ENCODE measurements at regions not wholly inside any gene's neighbourhood (a gene's known extent, or its start where the extent isn't known, plus 50 kb on each side); places are given as distances from the start of the nearest gene placed in this dataset.

DNA sequence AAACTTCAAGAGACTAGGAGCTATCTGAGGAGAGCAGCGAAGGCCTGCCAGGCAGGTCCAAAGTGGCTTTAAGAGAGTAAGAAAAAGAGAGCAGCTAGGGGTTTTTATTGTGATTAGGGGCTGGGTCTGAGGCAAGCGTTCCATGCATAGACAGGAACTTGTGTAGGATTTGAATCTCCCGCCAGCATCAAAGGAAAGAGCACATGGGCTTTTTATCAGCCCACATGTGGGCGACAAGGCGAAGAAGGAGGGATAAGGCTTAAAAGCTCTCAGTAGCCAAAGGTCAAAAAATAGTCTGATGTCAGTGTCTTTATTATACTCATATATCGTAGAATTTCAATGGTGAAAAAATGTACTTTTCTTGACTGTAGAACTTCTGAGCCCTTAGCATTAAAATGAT lies 178.5 kb upstream of the TMEFF2 start:
- Histone ChIP-seq H3K4me3 (replicated peaks in 1 of 3; ENCODE audit: low read depth in 2 of 3, low read length in 3 of 3) (no peak overlapping the region), H3K27me3 (ENCODE audit: control insufficient read depth in 2 of 2, insufficient read depth in 2 of 2, low read length in 2 of 2) (no peaks in the 10 kb centered on the region), H3K9ac (ENCODE audit: insufficient read depth, low read length, poor library complexity, severe bottlenecking) (no peak overlapping the region), H3K4me1 (ENCODE audit: control insufficient read depth in 1 of 2, insufficient read depth in 2 of 2, low read length in 2 of 2) (no peaks in the 10 kb centered on the region), H3K36me3 (replicated peaks in 1 of 2; ENCODE audit: control insufficient read depth in 1 of 2, insufficient read depth in 2 of 2, low read length in 2 of 2) (no peaks in the 10 kb centered on the region), H3K27ac (ENCODE audit: low read depth in 1 of 2, low read length in 2 of 2) (no peak overlapping the region), H2AFZ (ENCODE audit: insufficient read depth, low read depth, low read length, poor library complexity, severe bottlenecking) (no peak overlapping the region), H3K79me2 (ENCODE audit: insufficient read depth, low read length) (no peaks in the 10 kb centered on the region), H3K4me2 (replicated peaks; ENCODE audit: extremely low read depth, low read length, poor library complexity, severe bottlenecking) (no peak overlapping the region), H3K9me3 (replicated peaks in 1 of 2; ENCODE audit: control insufficient read depth in 1 of 2, insufficient read depth in 1 of 2, low read length in 2 of 2) (no peaks in the 10 kb centered on the region), H4K20me1 (ENCODE audit: insufficient read depth, low read length) (no peaks in the 10 kb centered on the region)
- Mint-ChIP-seq H3K27ac (no peak overlapping the region), H3K27me3 (ENCODE audit: low read depth in 3 of 3) (no peaks in the 10 kb centered on the region), H3K9me3 (peaks cover 0 to 5% (median 2%) of the 10 kb centered on the region in 7 donors), H3K36me3 (no peaks in the 10 kb centered on the region), H3K4me3 (no peak overlapping the region), H3K4me1 (no peaks in the 10 kb centered on the region)
- intact Hi-C loops (cut with micrococcal nuclease): no loop called here
- 88% methylated on average over 4 of the region's 6 CpGs for WGBS (ENCODE audit: insufficient coverage)
- no peak for DNase-seq
- TF ChIP-seq, protein P1, sequence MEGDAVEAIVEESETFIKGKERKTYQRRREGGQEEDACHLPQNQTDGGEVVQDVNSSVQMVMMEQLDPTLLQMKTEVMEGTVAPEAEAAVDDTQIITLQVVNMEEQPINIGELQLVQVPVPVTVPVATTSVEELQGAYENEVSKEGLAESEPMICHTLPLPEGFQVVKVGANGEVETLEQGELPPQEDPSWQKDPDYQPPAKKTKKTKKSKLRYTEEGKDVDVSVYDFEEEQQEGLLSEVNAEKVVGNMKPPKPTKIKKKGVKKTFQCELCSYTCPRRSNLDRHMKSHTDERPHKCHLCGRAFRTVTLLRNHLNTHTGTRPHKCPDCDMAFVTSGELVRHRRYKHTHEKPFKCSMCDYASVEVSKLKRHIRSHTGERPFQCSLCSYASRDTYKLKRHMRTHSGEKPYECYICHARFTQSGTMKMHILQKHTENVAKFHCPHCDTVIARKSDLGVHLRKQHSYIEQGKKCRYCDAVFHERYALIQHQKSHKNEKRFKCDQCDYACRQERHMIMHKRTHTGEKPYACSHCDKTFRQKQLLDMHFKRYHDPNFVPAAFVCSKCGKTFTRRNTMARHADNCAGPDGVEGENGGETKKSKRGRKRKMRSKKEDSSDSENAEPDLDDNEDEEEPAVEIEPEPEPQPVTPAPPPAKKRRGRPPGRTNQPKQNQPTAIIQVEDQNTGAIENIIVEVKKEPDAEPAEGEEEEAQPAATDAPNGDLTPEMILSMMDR (IDR thresholded peaks at IDR 0.05): no peak

DNA sequence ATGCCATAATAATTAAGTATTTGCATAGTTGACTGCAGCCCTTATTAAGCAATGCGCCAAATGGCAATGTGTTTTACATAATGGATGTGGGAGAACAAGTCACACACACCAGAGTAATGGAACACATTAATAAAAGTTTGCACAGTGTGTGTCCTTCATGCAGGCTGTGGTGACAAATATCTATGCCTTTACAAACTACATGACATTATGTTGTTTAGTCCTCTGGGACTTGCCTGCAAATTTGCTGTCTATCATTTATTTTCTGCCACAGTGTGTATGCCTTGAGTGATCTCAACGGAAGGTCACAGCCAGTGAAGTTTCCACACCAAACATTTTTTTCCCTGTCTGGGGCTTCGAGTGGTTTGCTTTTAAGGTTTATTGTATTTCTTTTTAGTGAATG lies 175.2 kb upstream of the TMEFF2 start:
- Histone ChIP-seq H3K27ac (ENCODE audit: low read depth in 1 of 2, low read length in 2 of 2) (no peak overlapping the region), H4K20me1 (ENCODE audit: insufficient read depth, low read length) (no peaks in the 10 kb centered on the region), H3K4me2 (replicated peaks; ENCODE audit: extremely low read depth, low read length, poor library complexity, severe bottlenecking) (no peak overlapping the region), H3K27me3 (ENCODE audit: control insufficient read depth in 2 of 2, insufficient read depth in 2 of 2, low read length in 2 of 2) (no peaks in the 10 kb centered on the region), H3K4me1 (ENCODE audit: control insufficient read depth in 1 of 2, insufficient read depth in 2 of 2, low read length in 2 of 2) (no peaks in the 10 kb centered on the region), H3K9ac (ENCODE audit: insufficient read depth, low read length, poor library complexity, severe bottlenecking) (no peak overlapping the region), H3K9me3 (replicated peaks in 1 of 2; ENCODE audit: control insufficient read depth in 1 of 2, insufficient read depth in 1 of 2, low read length in 2 of 2) (no peaks in the 10 kb centered on the region), H3K36me3 (replicated peaks in 1 of 2; ENCODE audit: control insufficient read depth in 1 of 2, insufficient read depth in 2 of 2, low read length in 2 of 2) (no peaks in the 10 kb centered on the region), H3K4me3 (replicated peaks in 1 of 3; ENCODE audit: low read depth in 2 of 3, low read length in 3 of 3) (no peak overlapping the region), H2AFZ (ENCODE audit: insufficient read depth, low read depth, low read length, poor library complexity, severe bottlenecking) (no peak overlapping the region), H3K79me2 (ENCODE audit: insufficient read depth, low read length) (no peaks in the 10 kb centered on the region)
- intact Hi-C loops (cut with micrococcal nuclease): no loop called here
- DNase-seq: no peak
- H3K27ac Mint-ChIP-seq: no peak overlapping the region
- no peaks in the 10 kb centered on the region for H3K27me3 Mint-ChIP-seq (ENCODE audit: low read depth in 3 of 3)
- H3K4me3 Mint-ChIP-seq: no peak overlapping the region
- no CpG with 5 or more reads among the region's 3 CpGs for WGBS (ENCODE audit: insufficient coverage)
- TF ChIP-seq, protein P1 (IDR thresholded peaks at IDR 0.05): no peak
- peaks cover 0 to 5% (median 2%) of the 10 kb centered on the region in 7 donors for H3K9me3 Mint-ChIP-seq
- H3K36me3 Mint-ChIP-seq: no peaks in the 10 kb centered on the region
- no peaks in the 10 kb centered on the region for H3K4me1 Mint-ChIP-seq

Data from CD14-positive monocyte (primary cell).